HG03521 (cell line): ENCODE measurements at regions not wholly inside any gene's neighbourhood (a gene's known extent, or its start where the extent isn't known, plus 50 kb on each side); places are given as distances from the start of the nearest gene placed in this dataset.

Experiments used
- ATAC-seq: cut with Tn5 transposase; IDR thresholded peaks from one replicate; pipeline ENCODE4 v1.9.1; 2021; ENCODE audit warnings: mild to moderate bottlenecking, moderate library complexity; ENCODE audit not compliant: unreplicated experiment

- ATAC-seq = no peak
Observed at GRCh38 chr9:85213650-85214607, 527.8 kb downstream of the AGTPBP1 start.

DNA sequence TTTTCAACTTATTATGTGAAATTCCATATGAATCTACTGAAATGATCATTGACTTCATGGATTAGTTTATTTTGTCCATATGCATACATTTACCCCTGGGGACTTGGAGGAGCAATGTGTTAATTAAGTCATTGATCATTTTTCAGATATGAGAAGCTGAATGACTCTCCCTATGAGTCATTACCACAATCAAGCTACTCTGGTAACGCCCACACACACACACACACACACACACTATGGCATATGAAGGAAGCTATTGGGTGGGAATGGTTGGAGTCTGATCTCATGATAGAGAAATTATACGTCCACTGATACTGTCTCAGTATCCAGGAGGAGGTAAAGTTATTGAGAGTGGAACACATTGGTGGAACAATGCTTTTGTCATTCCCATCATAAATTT, 528.9 kb downstream of the AGTPBP1 start:
- ATAC-seq = no peak

DNA sequence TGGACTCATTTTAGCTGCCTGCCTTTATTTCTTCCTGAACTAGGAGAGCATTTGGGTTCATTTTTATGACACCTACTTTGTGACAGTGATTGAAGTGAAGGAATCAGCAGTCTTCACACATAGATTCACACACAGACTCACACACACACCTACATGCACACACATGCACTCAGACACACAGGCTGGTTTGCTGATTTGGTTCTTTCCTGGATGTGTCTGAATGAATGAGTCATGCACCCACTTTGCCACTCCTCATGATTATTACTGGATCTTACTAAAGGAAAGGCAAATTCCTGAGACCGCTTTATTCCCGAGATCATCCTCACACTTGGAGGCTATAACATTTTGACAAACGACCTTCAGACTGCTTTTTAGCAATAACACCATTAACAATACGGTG, 529.5 kb downstream of the AGTPBP1 start:
- ATAC-seq = no peak

DNA sequence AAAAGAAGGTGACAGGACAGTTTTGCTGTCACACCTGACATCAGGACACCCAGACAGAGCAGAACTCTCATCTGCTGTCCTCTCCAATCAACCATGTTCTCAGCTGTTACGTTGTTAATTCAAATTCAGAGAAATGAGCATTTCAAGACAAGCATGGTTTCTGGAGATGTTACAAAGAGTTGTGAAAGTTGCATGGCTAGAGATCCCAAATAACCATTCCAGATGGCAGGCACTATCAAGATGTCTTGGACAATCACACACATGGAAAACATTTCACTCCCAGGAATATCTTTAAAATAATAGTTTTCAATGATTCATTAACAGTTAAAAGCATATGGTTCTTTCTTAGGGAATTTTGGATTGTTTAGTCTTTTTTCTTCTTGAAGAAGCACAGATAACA, 533.1 kb downstream of the AGTPBP1 start:
- no peak for ATAC-seq

DNA sequence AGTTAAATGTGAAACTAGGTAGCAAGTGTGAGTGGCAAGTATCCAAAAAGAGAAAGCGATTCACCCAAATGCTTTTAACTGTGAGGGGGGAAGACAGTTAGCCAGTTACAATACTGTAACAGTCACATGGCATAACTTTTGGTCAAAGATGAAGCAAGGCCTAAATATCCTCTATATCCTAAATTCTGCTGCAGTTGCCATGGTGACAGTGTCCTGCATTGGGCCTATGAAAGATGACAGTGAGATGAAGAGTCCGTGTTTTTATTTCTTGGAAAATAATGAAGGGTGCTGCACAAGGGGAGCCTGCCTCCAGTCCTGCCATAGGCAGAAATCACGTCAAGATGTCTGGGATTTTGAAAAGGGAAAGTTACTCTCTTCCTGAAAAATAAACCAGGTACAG, 534.6 kb downstream of the NTRK2 start:
- no peak for ATAC-seq

- ATAC-seq = no peak
Observed at GRCh38 chr9:85202596-85202995, 533.1 kb downstream of the NTRK2 start.

- no peak for ATAC-seq
Observed at GRCh38 chr9:85200726-85201404, 531.3 kb downstream of the NTRK2 start.

DNA sequence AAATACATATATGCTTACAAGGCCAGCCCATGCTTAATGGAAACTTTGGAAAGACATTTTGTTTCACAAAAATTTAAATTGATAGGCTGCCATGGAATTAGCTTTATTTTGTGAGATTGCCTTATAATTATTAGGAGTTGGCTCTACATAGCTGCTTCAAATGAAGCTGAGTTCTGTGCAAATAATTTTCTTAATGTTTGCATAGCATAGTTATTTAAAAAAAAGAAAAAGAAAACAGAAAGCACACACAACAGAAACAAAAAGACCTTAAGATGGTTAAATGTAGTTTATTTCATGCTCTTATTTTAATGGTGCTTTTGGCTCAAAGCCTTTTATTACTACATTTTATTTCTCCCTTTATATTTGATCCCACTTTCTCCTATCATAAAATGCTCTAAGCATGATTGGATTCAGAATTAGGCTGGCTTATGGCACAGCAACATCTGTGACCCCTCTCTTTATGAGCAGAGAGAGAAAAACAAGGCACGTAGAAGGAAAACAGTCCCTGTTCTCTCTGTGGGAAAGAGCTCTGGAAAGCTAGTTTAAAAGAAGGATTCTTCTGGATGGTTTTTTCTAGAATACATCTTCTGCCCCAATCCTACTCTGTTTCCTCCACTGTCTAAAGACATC, 530.5 kb downstream of the NTRK2 start:
- no peak for ATAC-seq

- ATAC-seq = no peak
Observed at GRCh38 chr9:85192750-85193149, 523.2 kb downstream of the NTRK2 start.

DNA sequence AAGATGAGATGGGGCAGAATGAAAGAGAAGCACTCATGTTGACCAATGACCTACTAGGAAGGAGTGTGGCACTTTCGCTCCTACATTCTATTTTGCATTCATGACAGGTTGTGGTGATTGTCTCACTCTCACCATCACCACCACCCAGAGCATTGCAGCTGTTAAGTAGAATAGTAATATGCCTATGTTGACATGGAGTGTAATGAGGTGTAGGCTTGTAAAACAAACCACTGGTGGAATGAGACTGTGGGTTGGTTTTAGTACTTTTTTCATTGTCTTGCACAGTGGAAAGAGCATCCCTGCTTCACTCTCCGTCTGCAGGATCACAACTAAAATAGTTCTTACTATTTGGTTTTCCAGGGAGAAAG, 516.7 kb downstream of the NTRK2 start:
- ATAC-seq = no peak

DNA sequence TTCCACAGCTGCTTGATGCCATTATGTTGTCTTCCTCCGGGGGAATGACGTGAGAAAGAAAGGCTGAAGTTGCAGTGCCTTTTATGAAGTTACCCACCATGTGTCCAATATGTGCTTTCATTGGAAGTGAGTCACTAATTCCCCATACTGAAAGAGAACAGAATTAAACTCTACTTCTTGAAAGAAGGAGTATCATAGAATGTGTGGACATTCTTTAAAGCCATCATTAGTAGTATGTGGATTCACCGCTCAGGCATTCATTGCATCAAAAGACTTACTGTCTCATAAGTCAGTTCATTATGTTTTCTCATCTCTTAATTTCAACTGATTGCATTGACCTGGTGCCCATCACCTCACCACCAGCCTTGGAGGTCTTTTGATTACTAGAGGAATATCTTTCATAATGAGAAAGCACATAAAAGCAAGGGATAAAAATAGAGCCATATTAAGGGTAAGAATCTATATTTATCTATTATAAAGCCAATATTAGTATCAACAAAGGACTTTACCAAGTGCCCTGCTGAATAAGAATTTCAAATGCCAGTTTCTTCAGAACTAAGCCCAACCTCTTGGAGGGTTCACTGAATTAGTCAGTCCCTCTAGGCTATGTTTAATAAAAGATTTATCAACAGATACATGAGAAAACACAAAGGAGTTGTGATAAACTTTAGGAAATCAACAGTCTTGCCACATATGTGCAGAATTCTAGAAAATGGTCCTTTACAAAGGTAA, 516.1 kb downstream of the NTRK2 start:
- no peak for ATAC-seq

DNA sequence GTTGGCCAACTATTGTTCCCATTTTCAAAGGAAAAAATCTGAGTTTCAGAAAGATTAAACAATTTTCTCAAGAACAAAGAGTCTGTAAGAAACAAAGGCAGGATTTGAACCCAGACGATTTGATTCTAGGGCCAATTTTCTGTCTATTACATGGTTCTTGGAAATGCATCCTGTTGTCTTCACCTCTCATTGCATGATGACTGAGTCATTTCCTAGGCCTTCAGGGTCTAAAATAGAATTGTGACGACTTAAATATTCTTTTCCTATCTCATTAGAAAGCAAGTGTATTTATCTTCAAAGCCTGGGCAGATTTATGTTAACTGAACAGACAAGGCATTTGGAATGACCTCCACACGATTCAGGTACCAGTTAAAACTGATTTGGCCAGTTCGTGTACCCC, 512.9 kb downstream of the NTRK2 start:
- ATAC-seq = no peak

GRCh38 chr9:85178474-85178873, 508.9 kb downstream of the NTRK2 start:
- ATAC-seq = no peak

- ATAC-seq = no peak
Observed at GRCh38 chr9:85173967-85174366, 504.4 kb downstream of the NTRK2 start.

- ATAC-seq = no peak
Observed at GRCh38 chr9:85172001-85172978, 502.8 kb downstream of the NTRK2 start.

DNA sequence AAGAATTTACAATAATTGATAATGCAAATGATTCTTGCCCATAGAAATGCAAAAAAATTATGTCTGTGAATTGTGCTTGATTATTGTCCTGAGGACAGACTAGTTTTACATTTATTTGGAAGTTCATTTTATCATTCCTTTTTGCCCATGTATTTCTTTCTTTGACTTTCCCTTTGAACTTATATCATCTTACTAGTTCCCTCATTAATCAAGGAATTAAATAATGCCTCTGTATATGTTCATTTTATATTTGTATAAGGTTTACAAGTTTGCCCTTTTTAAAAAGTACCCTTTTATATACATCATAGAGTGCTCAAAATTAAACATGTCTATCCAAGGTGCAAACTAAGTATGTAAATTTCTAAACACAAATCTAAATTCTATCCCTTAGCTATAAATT, 501.6 kb downstream of the NTRK2 start:
- ATAC-seq = no peak

- ATAC-seq = no peak
Observed at GRCh38 chr9:85168412-85168811, 498.9 kb downstream of the NTRK2 start.

DNA sequence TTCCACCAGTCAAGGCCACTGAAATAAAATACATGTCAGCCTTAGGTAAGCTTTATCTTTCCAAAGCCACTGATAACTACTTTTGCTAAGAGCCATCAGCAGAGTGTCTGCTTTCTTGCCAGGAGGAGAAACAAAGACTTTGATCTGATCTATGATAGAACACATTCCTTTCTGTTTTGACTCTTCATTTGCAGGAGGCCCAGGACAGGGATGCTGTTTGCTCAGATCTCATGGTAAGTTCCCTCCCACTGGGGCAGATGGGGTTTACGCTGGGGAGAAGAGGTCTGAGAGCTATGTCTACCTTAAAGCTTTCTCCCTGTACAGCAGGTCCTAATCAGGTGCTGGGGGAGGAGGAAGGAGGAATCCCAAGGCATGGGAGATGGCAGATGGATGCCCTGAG, 497.6 kb downstream of the NTRK2 start:
- ATAC-seq = no peak

DNA sequence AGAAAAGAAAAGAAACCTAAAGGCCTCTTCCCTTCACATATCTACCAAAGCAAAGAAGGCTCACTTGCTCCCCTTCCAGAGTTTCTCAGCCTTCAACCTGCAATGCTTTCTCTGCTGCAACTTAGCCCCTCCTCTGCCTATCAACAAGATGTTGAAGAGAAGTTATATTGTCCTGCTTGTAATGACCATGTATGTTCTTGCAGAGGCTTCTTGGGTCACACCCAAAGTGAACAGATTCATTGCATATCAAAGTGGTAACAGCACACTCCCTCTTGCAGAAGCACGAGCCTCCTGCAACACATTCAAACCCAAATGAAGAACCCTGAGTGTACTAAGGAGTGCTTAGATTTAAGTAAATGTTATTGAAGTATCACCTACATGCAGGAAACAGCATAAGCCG, 494.3 kb downstream of the NTRK2 start:
- ATAC-seq = no peak

GRCh38 chr9:85163415-85163814, 493.9 kb downstream of the NTRK2 start:
- no peak for ATAC-seq
